ENCODE measurements at regions not wholly inside any gene's neighbourhood (a gene's known extent, or its start where the extent isn't known, plus 50 kb on each side); places are given as distances from the start of the nearest gene placed in this dataset.

GRCh38 chr16:60922920-60923319 lies 1113.3 kb downstream of the CDH8 start:
- intact Hi-C loops (cut with DNase I) = no loop called here
- 66 to 73% methylated on average over 2 of the region's 2 CpGs for whole genome bisulfite sequencing, 2 donors
- DNase-seq = no peak
- Histone ChIP-seq H3K36me3 (replicated peaks in 1 of 2; ENCODE audit: insufficient read depth in 1 of 2, low read depth in 2 of 2) (no peaks in the 10 kb centered on the region), H3K27ac (no peak overlapping the region), H3K9me3 (no peaks in the 10 kb centered on the region), H3K4me1 (no peaks in the 10 kb centered on the region), H3K27me3 (no peaks in the 10 kb centered on the region), H3K4me3 (no peak overlapping the region)
- ATAC-seq = no peak
- TF ChIP-seq, protein P1, sequence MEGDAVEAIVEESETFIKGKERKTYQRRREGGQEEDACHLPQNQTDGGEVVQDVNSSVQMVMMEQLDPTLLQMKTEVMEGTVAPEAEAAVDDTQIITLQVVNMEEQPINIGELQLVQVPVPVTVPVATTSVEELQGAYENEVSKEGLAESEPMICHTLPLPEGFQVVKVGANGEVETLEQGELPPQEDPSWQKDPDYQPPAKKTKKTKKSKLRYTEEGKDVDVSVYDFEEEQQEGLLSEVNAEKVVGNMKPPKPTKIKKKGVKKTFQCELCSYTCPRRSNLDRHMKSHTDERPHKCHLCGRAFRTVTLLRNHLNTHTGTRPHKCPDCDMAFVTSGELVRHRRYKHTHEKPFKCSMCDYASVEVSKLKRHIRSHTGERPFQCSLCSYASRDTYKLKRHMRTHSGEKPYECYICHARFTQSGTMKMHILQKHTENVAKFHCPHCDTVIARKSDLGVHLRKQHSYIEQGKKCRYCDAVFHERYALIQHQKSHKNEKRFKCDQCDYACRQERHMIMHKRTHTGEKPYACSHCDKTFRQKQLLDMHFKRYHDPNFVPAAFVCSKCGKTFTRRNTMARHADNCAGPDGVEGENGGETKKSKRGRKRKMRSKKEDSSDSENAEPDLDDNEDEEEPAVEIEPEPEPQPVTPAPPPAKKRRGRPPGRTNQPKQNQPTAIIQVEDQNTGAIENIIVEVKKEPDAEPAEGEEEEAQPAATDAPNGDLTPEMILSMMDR (IDR thresholded peaks at IDR 0.05) = no peak
- no peak for TF ChIP-seq POLR2A (IDR thresholded peaks at IDR 0.05)

DNA sequence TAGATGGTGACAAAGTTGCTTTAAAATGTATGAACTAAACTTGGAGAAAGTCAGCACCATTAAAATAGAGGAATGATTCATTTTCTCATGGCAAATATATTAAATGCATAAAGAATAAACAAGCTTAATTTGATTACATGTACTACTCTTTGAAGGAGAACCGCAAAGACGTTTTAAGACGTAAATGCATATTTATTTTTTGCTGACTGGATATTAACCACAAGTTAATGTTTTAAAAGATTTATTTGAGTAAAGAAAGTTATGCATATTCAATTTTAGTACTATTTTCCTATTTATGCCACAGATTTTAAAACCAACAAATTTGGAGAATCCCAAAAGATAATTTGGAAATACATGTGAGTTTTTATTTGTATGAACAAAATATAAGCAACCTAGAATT lies 1121.9 kb downstream of the CDH8 start:
- H3K9me3 ChIP-seq = no peaks in the 10 kb centered on the region
- intact Hi-C loops (cut with DNase I) = no loop called here
- 55 to 63% methylated on average over 3 of the region's 3 CpGs for WGBS, 2 donors
- no peak for TF ChIP-seq POLR2A (IDR thresholded peaks at IDR 0.05)
- TF ChIP-seq, protein P1 (IDR thresholded peaks at IDR 0.05) = no peak
- ATAC-seq (no peak), DNase-seq (no peak)
- H3K36me3 ChIP-seq (replicated peaks in 1 of 2; ENCODE audit: insufficient read depth in 1 of 2, low read depth in 2 of 2) = no peaks in the 10 kb centered on the region
- H3K27ac ChIP-seq = no peak overlapping the region
- H3K27me3 ChIP-seq = no peaks in the 10 kb centered on the region
- no peak overlapping the region for H3K4me3 ChIP-seq
- H3K4me1 ChIP-seq = no peaks in the 10 kb centered on the region

- DNase-seq = no peak
These were observed 1128.6 kb downstream of the CDH8 start for GRCh38 chr16:60907645-60908044.

DNA sequence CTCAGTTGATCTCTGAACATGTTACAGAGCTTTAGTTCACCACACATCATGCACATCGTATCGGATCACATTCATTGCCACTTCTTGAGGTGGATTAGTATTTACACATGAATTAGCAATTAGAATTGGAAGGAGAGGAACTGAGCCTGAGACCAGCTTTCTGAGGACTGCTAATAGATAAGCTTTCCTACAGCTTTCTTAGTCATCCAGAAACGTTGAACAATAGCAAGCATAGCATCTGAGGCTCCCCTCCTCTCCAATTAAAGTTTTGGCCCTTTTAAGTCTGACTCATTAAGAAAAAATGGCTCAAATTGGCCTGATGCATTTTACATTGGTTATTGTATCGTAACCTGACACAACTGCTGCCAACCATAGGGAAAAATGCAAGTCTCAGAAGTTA lies 1130.4 kb downstream of the CDH8 start:
- intact Hi-C loops (cut with DNase I) = no loop called here
- no peaks in the 10 kb centered on the region for H3K9me3 ChIP-seq
- no peak for ATAC-seq
- no peaks in the 10 kb centered on the region for H3K27me3 ChIP-seq
- DNase-seq = no peak
- H3K27ac ChIP-seq = no peak overlapping the region
- no peak for TF ChIP-seq POLR2A (IDR thresholded peaks at IDR 0.05)
- TF ChIP-seq, protein P1 (IDR thresholded peaks at IDR 0.05) = no peak
- no peak overlapping the region for H3K4me3 ChIP-seq
- H3K4me1 ChIP-seq = no peaks in the 10 kb centered on the region
- WGBS, 2 donors = 42 to 54% methylated on average over 4 of the region's 4 CpGs
- no peaks in the 10 kb centered on the region for H3K36me3 ChIP-seq (replicated peaks in 1 of 2; ENCODE audit: insufficient read depth in 1 of 2, low read depth in 2 of 2)

More at GRCh38 chr16:60907645-60908044, 1128.6 kb downstream of the CDH8 start:
- Histone ChIP-seq H3K9me3 (no peaks in the 10 kb centered on the region), H3K4me1 (no peaks in the 10 kb centered on the region), H3K36me3 (replicated peaks in 1 of 2; ENCODE audit: insufficient read depth in 1 of 2, low read depth in 2 of 2) (no peaks in the 10 kb centered on the region), H3K27me3 (no peaks in the 10 kb centered on the region), H3K4me3 (no peak overlapping the region), H3K27ac (no peak overlapping the region)
- intact Hi-C loops (cut with DNase I) = no loop called here
- no peak for ATAC-seq
- no peak for TF ChIP-seq POLR2A (IDR thresholded peaks at IDR 0.05)
- TF ChIP-seq, protein P1 (IDR thresholded peaks at IDR 0.05) = no peak
- 62 to 73% methylated on average over 4 of the region's 4 CpGs for WGBS, 2 donors

GRCh38 chr16:60902114-60902513 lies 1134.1 kb downstream of the CDH8 start:
- 66 to 81% methylated on average over 4 of the region's 4 CpGs for WGBS, 2 donors
- no peaks in the 10 kb centered on the region for H3K36me3 ChIP-seq (replicated peaks in 1 of 2; ENCODE audit: insufficient read depth in 1 of 2, low read depth in 2 of 2)
- ATAC-seq = no peak
- H3K9me3 ChIP-seq = no peaks in the 10 kb centered on the region
- no peaks in the 10 kb centered on the region for H3K4me1 ChIP-seq
- no peak overlapping the region for H3K27ac ChIP-seq
- intact Hi-C loops (cut with DNase I) = no loop called here
- H3K27me3 ChIP-seq = no peaks in the 10 kb centered on the region
- DNase-seq = no peak
- H3K4me3 ChIP-seq = no peak overlapping the region
- TF ChIP-seq, protein P1 (IDR thresholded peaks at IDR 0.05) = no peak
- no peak for TF ChIP-seq POLR2A (IDR thresholded peaks at IDR 0.05)
